Thoracic aorta (tissue), 2 donors: ENCODE measurements at regions not wholly inside any gene's neighbourhood (a gene's known extent, or its start where the extent isn't known, plus 50 kb on each side); places are given as distances from the start of the nearest gene placed in this dataset.
"Not testable (repeated sequence)": the region's sequence is repeated elsewhere in the genome, so short reads cannot be mapped to it uniquely, and the experiment has no call there.

Experiments
- ATAC-seq: fragments of 150-250 bp; one replicate; pipeline ENCODE4 v1.8.0; 2017; ENCODE audit warnings: low read depth; ENCODE audit not compliant: insufficient number of reproducible peaks, low FRiP score
- DNase-seq: peaks from one replicate; pipeline ENCODE4 v3.0.0-alpha.2; 2020; ENCODE audit warnings: low spot score
- H3K27ac ChIP-seq, 2 donors: fragments of 200-600 bp; sonication (generic); 1 replicate in 1 of 2; 2 replicates in 1 of 2; pipeline ENCODE4 v1.5.1; 2016; ENCODE audit warnings: mild to moderate bottlenecking in 2 of 2, moderate library complexity in 2 of 2
- H3K27me3 ChIP-seq: fragments of 200-600 bp; sonication (generic); replicated peaks from 2 replicates; pipeline ENCODE4 v1.6.0; 2016; ENCODE audit warnings: mild to moderate bottlenecking; ENCODE audit not compliant: insufficient read depth
- H3K36me3 ChIP-seq: fragments of 200-600 bp; sonication (generic); one replicate; pipeline ENCODE4 v1.5.1; 2016
- H3K4me1 ChIP-seq, 2 donors: fragments of 200-600 bp; sonication (generic); 1 replicate in 1 of 2; 2 replicates in 1 of 2; pipeline versions ENCODE4 v1.5.1 to v1.6.0; 2016; ENCODE audit warnings: low read depth in 2 of 2, mild to moderate bottlenecking in 1 of 2; ENCODE audit not compliant: control insufficient read depth in 1 of 2
- H3K4me3 ChIP-seq: fragments of 200-600 bp; sonication (generic); 2 replicates; pipeline ENCODE4 v1.5.1; 2016; ENCODE audit warnings: mild to moderate bottlenecking
- H3K9me3 ChIP-seq: fragments of 200-600 bp; sonication (generic); 2 replicates; pipeline ENCODE4 v1.5.1; 2016

- not testable (repeated sequence) for H3K36me3 ChIP-seq, DNase-seq, ATAC-seq, H3K27me3 ChIP-seq, H3K4me3 ChIP-seq, H3K9me3 ChIP-seq, H3K4me1 ChIP-seq, H3K27ac ChIP-seq
These were observed 94.4 kb downstream of the SPDYE17 start for GRCh38 chr7:76937781-76938180.

- not testable (repeated sequence) for ATAC-seq, H3K27ac ChIP-seq, H3K36me3 ChIP-seq, H3K9me3 ChIP-seq, H3K27me3 ChIP-seq, H3K4me3 ChIP-seq, H3K4me1 ChIP-seq, DNase-seq
These were observed 94.8 kb downstream of the SPDYE17 start for GRCh38 chr7:76937330-76937729.

GRCh38 chr7:76936346-76936745 is 95.8 kb downstream of the SPDYE17 start:
- H3K4me3 ChIP-seq, DNase-seq, H3K36me3 ChIP-seq, H3K27me3 ChIP-seq, H3K27ac ChIP-seq, H3K4me1 ChIP-seq, H3K9me3 ChIP-seq, ATAC-seq: not testable (repeated sequence)

- not testable (repeated sequence) for ATAC-seq, H3K27me3 ChIP-seq, H3K4me1 ChIP-seq, H3K36me3 ChIP-seq, DNase-seq, H3K4me3 ChIP-seq, H3K9me3 ChIP-seq, H3K27ac ChIP-seq
These were observed 97.5 kb downstream of the SPDYE17 start for GRCh38 chr7:76934711-76935110.

GRCh38 chr7:76932957-76933356 is 99.2 kb downstream of the SPDYE17 start:
- ATAC-seq, DNase-seq: not testable (repeated sequence)

GRCh38 chr7:76931441-76931840 is 100.7 kb downstream of the SPDYE17 start:
- not testable (repeated sequence) for H3K9me3 ChIP-seq, H3K4me1 ChIP-seq, H3K27ac ChIP-seq, H3K27me3 ChIP-seq, H3K4me3 ChIP-seq, H3K36me3 ChIP-seq, ATAC-seq, DNase-seq

More at GRCh38 chr7:76932957-76933356, 99.2 kb downstream of the SPDYE17 start:
- not testable (repeated sequence) for H3K9me3 ChIP-seq, H3K27me3 ChIP-seq, H3K4me1 ChIP-seq, H3K36me3 ChIP-seq, H3K4me3 ChIP-seq, H3K27ac ChIP-seq

GRCh38 chr7:76930416-76930815 is 101.7 kb downstream of the SPDYE17 start:
- not testable (repeated sequence) for H3K4me1 ChIP-seq, ATAC-seq, H3K27ac ChIP-seq, H3K36me3 ChIP-seq, H3K9me3 ChIP-seq, H3K27me3 ChIP-seq, H3K4me3 ChIP-seq, DNase-seq

- H3K4me3 ChIP-seq, H3K27me3 ChIP-seq, ATAC-seq, H3K4me1 ChIP-seq, H3K36me3 ChIP-seq, DNase-seq, H3K27ac ChIP-seq, H3K9me3 ChIP-seq: not testable (repeated sequence)
These were observed 103.4 kb downstream of the SPDYE17 start for GRCh38 chr7:76928751-76929150.

- not testable (repeated sequence) for H3K36me3 ChIP-seq, H3K27ac ChIP-seq, H3K4me1 ChIP-seq, ATAC-seq, H3K27me3 ChIP-seq, DNase-seq, H3K9me3 ChIP-seq, H3K4me3 ChIP-seq
These were observed 104.3 kb downstream of the SPDYE17 start for GRCh38 chr7:76927741-76928393.

- not testable (repeated sequence) for H3K4me1 ChIP-seq, H3K27me3 ChIP-seq, ATAC-seq, H3K27ac ChIP-seq, H3K9me3 ChIP-seq, DNase-seq, H3K4me3 ChIP-seq, H3K36me3 ChIP-seq
These were observed 105.7 kb downstream of the SPDYE17 start for GRCh38 chr7:76926416-76926815.

GRCh38 chr7:76924756-76925155 is 107.4 kb downstream of the SPDYE17 start:
- not testable (repeated sequence) for H3K27me3 ChIP-seq, H3K4me1 ChIP-seq, H3K4me3 ChIP-seq, ATAC-seq, H3K9me3 ChIP-seq, H3K36me3 ChIP-seq, H3K27ac ChIP-seq, DNase-seq

GRCh38 chr7:76918619-76919018 is 113.5 kb downstream of the SPDYE17 start:
- H3K27ac ChIP-seq, DNase-seq, H3K9me3 ChIP-seq, H3K36me3 ChIP-seq, H3K4me3 ChIP-seq, H3K27me3 ChIP-seq, ATAC-seq, H3K4me1 ChIP-seq: not testable (repeated sequence)

- H3K9me3 ChIP-seq, DNase-seq, H3K36me3 ChIP-seq, H3K27ac ChIP-seq, H3K4me3 ChIP-seq, H3K27me3 ChIP-seq, H3K4me1 ChIP-seq, ATAC-seq: not testable (repeated sequence)
These were observed 117.8 kb downstream of the SPDYE17 start for GRCh38 chr7:76914361-76914760.
